HG03460 (cell line): ENCODE measurements at regions not wholly inside any gene's neighbourhood (a gene's known extent, or its start where the extent isn't known, plus 50 kb on each side); places are given as distances from the start of the nearest gene placed in this dataset.
A peak's percentile ranks its signal among the peaks of the same experiment; 100 is the strongest.

Experiments
- ATAC-seq: cut with Tn5 transposase; IDR thresholded peaks from one replicate; pipeline ENCODE4 v1.9.1; 2021; ENCODE audit not compliant: unreplicated experiment

DNA sequence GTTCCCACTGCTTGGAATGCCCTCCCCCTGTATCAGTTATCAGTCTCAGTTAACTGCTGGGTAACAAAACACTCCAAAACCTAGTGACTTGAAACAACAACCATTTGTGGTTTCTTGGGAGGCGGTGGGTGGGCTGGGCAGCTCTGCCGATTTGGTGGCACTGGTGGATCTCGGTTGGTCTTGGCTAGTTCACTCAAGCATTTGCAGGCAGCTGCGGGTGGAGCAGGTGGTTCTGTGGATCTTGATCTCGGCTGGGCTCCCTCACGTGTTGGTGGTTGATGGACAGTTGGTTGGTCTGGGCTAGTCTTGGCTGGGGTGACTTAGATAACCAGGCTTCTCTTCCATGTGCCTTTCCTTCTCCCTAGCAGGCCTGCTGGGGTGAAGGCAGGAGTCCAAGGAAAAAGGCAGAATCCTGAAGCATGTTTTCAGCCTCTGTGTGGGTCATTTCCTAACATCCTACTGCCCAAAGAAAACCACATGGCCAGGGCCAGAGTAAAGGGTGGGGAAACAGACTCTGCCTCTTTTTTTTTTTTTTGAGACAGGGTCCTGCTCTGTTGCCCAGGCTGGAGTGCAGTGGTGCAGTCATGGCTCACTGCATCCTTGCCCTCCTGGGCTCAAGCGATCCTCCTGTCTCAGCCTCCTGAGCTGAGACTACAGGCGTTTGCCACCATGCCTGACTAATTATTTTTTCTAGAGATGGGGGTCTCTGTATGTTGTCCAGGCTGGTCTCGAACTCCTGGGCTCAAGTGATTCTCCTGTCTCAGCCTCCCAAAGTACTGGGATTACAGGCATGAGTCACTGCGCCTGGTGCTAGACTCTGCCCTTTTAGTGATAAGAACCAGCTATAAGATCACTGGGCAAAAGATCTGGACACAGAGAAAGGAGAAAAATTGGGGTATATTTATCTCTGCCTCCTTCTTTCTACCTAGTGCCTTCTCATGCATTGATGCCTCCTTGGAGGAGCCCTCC lies 183.7 kb downstream of the RGS3 start:
- ATAC-seq = no peak

GRCh38 chr9:113648048-113648447 lies 184.5 kb downstream of the RGS3 start:
- ATAC-seq = no peak

GRCh38 chr9:113648586-113648985 lies 185.1 kb downstream of the RGS3 start:
- no peak for ATAC-seq

GRCh38 chr9:113649054-113649453 lies 185.5 kb downstream of the RGS3 start:
- ATAC-seq = no peak

- no peak for ATAC-seq
Measured at GRCh38 chr9:113649855-113650206, 186.3 kb downstream of the RGS3 start.

GRCh38 chr9:113650207-113651131 lies 186.9 kb downstream of the RGS3 start:
- no peak for ATAC-seq

DNA sequence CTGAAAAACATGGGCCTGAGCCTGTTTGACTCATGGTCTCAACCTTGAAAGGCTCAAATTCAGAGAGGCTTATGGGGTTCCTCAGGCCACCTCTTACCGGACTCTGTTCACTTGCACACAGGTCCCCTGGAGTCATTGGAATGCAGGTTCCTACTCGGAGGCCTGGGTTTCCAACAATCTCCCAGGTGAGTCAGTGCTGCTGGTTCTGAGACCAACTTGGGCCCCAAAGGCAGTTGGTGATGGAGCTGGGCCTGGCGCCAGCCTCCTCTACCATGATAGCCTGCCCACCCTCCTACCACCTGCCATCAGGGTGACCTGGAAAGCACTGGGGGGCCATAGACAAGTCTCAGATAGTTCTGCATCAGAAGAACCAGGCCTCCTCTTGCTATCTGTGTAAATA lies 188.4 kb downstream of the RGS3 start:
- ATAC-seq = no peak

- ATAC-seq = no peak
Measured at GRCh38 chr9:113652355-113653152, 189.0 kb downstream of the RGS3 start.

DNA sequence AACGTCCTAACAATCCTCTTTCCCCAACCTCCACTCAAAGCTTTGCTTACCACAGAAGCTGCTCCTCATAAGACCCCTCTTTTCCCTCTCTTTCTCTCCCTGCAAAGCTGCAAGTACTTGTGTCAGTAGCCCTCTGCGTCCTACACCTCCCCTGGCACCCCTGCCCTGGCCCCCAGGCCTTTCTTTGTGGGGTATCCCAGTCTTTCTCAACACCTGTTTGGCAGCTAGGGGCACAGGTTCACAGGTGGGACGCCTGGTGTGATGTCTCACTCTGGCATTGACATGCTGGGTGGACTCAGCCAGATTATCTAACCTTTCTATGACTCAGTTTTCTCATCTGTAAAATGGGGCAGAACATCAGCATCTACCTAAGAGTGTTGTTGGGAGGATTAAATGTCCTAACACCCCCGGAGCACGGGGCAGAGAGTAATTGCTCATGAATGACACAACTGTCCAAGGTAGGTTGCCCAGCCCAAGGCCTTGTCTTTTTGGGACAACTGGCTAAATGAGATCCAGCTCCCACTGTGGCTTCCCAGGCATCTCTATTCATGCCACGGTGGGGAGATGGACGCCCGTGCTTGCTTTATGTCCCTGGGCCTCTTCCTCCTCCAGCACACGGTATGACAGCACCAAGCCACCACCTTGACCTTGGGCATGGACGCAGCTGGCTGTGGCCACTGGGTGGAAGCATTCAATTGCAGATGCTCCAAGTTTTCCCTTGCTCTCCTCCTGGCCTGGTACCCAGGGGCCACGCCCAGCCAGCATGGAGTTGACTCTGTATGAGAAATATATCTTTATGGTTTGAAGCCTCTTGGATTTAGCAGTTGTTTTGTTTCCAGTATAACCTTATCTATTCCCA lies 190.4 kb downstream of the RGS3 start:
- ATAC-seq = no peak

DNA sequence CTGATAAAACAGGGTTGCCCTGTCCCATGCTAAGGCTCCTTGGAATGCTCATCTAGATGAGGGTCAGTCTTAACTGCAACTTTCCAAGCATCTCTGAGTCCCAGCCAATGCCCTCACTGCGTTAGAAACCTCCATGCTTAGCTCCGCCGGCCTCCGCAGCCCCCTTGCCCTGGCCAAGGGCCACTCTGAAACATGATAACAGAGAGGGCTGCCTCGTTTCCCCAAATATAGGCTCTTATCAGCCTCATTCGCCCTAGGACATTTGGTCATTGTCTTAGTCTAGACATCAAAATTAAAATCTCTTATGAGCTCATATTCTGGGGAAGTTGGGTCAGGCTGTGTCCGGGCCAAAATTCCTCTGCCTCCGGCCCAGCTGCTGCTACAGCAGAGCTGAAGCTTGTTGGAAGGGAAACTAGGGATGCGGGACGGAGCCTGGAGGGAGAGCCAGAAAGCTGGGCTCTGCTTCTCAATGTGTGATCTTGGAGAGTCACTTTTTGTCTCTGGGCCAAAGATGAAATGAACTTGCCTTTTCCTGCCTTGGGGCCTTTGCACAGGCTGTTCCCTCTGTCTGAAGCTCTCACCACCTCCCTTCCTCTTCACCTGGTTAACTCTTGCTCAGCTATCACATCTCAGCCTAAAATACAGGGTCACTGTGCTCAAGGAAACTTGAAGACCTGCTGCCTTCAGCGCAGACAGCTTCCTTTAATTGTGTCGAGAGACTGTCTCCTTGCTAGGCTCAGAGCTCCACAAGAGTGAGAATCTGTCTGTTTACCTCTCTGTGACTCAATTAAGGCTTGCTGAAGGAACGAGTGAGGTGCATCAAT lies 191.3 kb downstream of the RGS3 start:
- no peak for ATAC-seq

GRCh38 chr9:113656771-113657670 lies 193.5 kb downstream of the RGS3 start:
- ATAC-seq = no peak

- peak; percentile 85 for ATAC-seq
Measured at GRCh38 chr9:113657765-113658544, 194.4 kb downstream of the RGS3 start.

GRCh38 chr9:113658545-113658895 lies 195.0 kb downstream of the RGS3 start:
- no peak for ATAC-seq

GRCh38 chr9:113659039-113659438 lies 195.5 kb downstream of the RGS3 start:
- ATAC-seq = no peak

GRCh38 chr9:113659740-113660139 lies 196.2 kb downstream of the RGS3 start:
- ATAC-seq = no peak

- no peak for ATAC-seq
Measured at GRCh38 chr9:113660196-113660595, 196.7 kb downstream of the RGS3 start.

- ATAC-seq = no peak
Measured at GRCh38 chr9:113661074-113661473, 197.5 kb downstream of the RGS3 start.
